SIG-M5 (cell line): ENCODE measurements at regions not wholly inside any gene's neighbourhood (a gene's known extent, or its start where the extent isn't known, plus 50 kb on each side); places are given as distances from the start of the nearest gene placed in this dataset.

Source experiments
- DNase-seq: peaks from one replicate; lab custom pipeline; 2025; lab: John Stamatoyannopoulos, UW

GRCh38 chr6:105764315-105764714 is 321.8 kb upstream of the PRDM1 start:
- DNase-seq, result no peak

DNA sequence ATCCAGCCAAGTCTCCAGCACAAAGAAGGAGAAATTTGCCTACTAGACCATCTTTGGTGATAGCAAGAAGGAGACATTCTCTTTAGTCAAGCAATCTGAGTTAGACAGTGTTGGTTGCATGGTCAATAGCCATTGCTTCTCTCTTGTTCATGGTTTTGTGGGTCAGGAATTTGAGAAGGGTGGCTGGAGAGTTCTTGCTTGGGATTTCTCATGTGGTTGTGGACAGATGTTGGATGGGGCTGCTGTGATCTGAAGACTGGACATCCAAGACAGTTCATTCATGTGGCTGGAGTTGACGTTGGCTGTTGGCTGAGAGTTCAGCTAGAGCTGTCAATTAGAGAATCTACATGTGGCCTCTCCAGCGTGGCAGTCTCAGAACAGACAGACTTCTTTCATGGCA is 322.3 kb upstream of the PRDM1 start:
- no peak for DNase-seq

DNA sequence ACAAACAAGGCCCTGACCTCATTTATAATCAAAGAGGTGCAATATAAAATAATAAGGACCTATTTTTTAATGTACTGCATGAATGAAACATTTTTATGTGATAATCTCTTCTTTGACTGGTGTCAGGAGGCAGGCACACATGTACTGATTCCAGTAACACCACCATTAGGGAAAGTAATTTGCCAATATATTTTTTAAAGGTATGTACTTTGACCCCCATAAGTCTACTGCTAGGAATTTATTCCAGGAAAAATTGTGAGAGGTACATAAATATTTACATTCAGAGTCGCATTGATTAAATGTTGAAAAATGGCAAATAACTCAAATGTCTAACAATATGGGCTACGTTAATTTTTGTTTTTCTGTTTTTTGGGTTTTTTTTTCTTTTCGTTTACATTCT is 325.4 kb upstream of the PRDM1 start:
- DNase-seq, result no peak

GRCh38 chr6:105759946-105760345 is 326.2 kb upstream of the PRDM1 start:
- no peak for DNase-seq

- no peak for DNase-seq
Observed at GRCh38 chr6:105759015-105759414, 327.1 kb upstream of the PRDM1 start.

GRCh38 chr6:105757512-105758200 is 328.5 kb upstream of the PRDM1 start:
- DNase-seq, result no peak

GRCh38 chr6:105755885-105756284 is 330.3 kb upstream of the PRDM1 start:
- DNase-seq, result no peak

DNA sequence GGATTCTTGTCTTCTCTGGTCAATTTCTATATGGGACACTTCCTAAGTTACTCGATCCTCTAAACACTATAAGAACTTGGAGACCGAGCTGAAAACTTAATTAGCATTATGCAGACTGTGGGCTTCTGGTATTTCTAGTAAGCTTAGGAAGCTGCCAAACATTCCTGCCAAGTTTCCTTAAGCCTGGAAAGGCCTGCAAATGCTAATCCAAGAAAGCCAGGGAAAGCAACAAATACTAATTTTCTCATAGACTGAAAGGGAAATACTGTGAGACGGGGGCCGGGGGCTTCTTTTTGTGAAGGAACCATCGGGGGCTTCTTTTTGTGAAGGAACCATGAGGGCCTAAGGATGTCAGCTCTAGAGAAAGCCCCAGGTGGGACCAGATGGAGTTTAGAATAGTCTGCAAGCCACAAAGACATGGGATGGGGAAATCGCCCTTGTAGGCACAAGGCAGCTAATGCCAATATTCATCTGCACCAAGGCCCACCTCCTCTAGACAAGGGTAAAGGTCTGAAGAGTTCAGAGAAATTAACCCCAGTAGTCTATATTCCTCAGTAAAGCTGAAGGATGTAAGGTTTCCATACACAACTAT is 332.4 kb upstream of the PRDM1 start:
- DNase-seq, result no peak

- no peak for DNase-seq
Observed at GRCh38 chr6:105753207-105753606, 332.9 kb upstream of the PRDM1 start.

DNA sequence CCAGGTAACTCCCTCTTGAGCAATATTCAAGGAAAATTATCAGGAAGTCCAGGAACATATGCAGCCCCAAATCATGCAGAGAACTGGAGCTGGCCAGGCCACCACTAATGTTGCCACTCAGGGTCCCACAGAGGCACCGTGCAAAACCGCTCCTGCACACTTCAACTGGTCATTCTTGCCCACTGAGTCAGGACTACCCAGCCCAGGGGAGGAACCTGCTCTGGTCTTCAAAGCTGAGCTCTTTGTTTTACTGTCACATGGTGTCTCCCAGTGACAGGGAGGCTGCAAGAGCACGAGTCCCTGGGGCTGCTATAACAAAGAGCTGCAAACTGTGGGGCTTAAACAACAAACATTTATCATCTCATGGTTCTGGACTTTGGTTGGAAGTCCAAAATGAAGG is 336.0 kb upstream of the PRDM1 start:
- no peak for DNase-seq

DNA sequence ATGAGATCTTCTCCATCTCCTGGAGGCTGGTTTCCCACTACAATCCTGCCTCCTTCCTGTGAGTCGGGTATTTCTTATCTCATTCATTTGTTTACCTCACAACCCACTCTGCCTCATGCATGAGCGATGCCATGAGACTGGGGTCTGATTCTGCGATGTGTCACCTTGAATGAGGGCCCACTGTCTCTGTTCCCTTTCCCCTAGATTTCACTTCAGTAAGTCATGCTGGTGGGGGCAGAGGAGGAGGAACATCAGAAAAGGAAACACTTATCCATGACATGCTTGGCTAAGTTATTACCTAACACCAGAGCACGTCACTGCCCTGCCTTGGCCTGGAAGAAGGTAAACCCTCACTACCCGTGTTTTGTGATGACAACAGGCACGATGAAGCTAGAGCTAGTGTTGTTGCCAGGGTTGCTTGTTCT is 337.4 kb upstream of the PRDM1 start:
- DNase-seq, result no peak

GRCh38 chr6:105747823-105748405 is 338.2 kb upstream of the PRDM1 start:
- no peak for DNase-seq

- no peak for DNase-seq
Observed at GRCh38 chr6:105746509-105746908, 339.6 kb upstream of the PRDM1 start.

- DNase-seq, result no peak
Observed at GRCh38 chr6:105746130-105746505, 340.0 kb upstream of the PRDM1 start.

DNA sequence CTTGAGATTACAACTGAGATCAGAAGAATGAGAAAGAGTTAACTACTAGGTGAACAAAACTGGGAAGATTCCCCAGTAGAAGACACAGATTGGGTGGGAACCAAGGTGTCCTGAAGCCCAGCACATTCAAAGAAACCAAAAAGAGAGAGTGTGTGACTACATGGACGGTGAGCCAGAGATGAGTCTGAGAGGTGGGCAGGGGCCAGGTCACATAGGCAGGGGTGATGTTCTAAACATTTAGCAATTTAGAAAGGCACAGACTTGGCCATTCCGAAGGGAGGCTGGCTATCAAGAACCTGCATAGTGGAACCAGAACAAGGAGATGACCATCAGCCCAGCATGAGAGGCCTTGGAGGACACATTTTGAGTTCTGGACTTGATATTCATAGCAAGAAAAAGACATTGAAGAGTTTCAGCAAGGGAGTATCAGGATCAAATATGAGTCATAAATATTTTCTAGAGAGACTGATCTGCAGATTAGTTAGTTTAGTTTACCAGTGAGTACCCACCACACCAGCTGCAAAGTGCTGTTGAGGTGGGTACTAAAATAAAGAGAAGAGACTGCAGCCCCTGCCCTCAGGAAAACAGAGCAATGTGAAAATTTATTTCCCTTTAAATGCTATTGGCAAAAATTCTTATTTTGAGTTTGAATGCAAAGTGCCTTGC is 340.5 kb upstream of the PRDM1 start:
- DNase-seq, result no peak

DNA sequence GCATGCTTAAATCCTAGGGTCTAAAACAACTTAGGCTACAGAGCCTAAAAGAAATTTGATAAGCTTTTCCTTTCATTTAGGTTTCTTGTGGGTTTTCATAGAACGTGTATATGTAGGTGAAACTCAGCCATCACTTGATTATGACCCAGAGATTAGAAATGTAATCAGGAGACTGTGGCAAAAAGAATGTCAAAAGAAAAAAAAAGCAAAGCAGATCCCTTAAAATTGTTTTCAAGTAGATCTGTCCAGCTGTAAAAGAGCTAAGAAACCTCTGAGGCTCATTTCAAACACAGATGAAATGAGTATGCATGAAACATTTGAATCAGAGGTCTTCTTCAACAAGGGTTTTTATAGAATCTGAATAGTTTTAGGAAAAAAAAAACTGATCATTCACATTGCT is 341.3 kb upstream of the PRDM1 start:
- no peak for DNase-seq

DNA sequence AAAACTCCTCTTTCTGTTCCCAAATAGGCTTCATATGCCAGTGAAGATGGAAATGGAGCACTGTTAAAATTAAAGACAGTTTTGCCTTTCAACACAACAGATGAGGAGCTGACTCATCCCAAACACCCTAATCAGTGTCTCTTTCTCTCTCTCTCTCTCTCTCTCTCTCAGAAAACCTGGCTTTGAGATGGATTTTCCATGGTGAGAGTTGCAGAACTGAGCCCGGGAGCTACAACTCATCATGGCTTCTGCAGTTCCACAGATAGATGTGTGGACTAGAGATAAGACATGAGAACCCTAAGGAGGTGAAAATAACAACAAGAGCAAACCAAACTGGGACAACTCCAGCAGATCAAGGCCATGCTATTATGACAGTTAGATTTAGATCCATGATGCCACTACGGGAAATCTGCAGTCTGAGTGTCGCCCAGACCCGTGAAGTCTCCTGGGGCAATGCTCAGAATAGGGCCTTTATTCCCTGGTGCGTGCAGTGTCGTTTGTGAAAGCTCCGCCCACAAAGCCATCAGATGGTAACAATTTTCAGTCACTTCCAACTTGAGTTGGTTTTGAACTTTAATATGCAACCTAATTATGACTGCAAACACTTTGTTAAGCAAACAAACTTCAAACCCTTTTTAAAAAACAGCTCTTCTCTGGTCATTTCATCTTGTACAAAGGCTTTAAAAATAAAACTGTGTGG is 338.2 kb upstream of the PREP start:
- DNase-seq, result no peak

DNA sequence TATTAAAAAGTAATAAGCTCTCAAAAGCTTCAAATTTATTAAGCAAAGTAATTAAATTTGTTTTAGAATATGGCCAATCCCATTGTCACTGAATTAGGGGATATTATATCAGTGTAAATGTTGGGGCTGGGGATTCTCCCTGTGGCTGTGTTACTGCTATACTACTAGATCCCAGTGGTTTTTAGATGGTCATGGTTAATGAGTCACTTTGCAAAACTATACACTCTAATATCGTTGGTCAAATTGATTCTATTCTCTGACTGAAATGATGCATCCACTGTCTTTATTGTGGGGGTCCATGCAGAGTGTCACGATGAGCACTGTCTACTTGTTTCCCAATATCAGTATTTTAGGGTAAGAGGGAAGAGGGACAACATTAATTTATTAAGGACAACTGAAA is 336.9 kb upstream of the PREP start:
- DNase-seq, result no peak

GRCh38 chr6:105733556-105734162 is 330.8 kb upstream of the PREP start:
- DNase-seq, result no peak

DNA sequence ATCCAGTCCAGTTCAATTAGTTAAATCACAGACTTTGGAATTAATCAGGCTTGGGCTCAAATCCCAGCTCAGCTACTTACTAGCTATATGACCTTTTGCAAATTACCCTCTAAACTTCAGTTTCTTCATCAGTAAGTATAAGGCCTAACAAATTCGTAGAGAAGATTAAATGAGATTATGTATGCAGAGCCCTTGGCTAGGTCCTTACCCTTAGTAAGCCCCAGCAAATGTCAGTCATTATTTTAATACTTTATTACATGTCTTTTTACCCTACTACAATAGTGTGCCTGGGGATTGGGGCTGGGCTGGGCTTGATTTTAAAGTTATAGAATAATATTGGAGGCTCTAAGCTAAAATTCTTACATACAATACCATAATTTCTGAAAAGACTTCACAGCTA is 326.1 kb upstream of the PREP start:
- DNase-seq, result no peak

DNA sequence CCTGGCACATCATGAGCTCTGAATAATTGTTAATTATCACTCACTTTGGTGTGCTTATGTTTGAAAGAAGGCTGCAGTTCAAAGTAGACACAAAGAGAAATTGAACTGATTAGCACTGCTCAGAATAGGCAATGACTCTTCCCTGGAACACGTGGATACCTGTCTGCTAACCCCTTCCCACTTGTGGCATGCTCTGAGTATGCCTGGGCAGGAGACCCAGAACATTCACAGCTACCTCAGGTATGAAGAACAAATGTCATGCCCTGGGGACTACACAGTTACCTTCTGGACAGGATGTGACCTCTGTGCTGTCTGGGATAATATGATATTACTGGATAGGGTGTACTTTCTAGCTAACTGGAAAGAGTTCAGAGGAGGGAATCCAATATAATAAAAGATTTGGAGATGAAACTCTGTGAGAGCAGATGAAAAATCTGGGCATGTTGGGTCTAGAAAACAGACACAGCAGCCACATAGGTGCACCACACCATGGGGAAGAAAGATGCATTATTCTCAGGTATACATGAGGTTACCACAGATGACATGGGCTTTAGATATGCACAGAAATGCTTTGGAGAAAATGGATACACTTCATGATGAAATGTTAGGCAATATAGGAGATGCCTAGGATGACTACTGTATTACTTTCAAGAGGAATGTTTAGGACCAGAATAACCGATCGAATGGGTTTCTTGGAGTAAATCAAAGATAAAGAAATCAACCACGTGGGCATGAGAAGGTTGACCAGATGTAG is 324.2 kb upstream of the PREP start:
- DNase-seq, result no peak
